ENCODE measurements at regions not wholly inside any gene's neighbourhood (a gene's known extent, or its start where the extent isn't known, plus 50 kb on each side); places are given as distances from the start of the nearest gene placed in this dataset.
"Not testable (repeated sequence)": the region's sequence is repeated elsewhere in the genome, so short reads cannot be mapped to it uniquely, and the experiment has no call there.

DNA sequence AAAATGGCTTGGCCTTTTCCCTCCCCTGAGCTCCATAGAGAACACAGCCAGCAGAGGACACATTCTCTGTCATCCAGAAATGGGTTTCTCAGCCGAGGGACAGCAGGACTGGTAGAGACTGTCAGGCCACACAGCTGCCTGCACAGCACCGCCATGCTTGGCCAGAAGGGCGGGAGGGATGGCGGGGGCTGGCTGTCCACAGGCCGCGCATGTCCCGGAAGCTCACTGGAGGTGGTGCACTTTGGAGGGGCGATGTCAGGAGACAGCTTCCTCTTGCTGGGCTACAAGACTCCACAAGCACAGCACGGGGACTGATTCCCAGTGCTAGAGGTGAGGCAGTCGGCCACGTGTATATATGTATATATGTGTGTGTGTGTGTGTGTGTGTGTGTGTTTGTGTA is 125.3 kb downstream of the GOLGA6L4 start:
- DNase-seq, result not testable (repeated sequence)

DNA sequence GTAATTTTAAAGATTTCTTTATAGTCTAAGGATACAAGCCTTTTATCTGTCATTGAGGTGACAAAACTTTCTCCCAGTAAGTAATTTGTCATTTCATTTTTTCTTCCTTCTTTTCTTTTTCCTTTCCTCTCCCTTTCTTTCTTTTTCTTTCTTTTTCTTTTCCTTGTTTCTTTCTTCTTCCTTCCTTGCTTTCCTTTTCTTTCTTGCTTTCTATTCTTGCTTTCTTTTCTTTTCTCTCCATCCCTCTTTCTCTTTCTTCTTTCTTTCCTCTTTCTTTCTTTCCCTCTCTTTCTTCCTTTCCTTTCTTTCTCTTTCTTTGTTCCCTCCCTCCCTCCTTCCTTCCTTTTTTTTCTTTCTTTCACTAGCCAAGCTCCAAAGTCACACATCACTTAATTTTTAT is 148.8 kb downstream of the GOLGA6L4 start:
- not testable (repeated sequence) for DNase-seq

DNA sequence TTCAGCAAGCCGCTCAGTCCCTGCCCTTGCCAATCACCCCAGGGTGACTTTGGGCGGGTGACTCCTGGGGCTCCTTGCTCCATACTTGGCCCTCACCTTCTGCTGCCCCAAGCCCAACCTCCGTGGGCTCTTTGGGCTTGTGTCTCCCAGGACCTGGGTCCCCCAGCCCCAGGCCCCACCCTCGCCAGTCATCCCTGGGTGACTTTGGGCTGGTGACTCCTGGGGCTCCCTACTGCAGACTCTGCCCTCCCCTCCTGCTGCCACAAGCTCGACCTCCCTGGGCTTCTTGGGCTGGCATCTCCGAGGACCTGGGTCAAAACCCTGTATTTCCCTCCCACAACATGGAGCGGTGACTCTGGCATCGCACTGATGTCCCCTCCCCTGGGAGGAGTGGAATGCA is 151.5 kb downstream of the GOLGA6L4 start:
- no peak for DNase-seq

DNA sequence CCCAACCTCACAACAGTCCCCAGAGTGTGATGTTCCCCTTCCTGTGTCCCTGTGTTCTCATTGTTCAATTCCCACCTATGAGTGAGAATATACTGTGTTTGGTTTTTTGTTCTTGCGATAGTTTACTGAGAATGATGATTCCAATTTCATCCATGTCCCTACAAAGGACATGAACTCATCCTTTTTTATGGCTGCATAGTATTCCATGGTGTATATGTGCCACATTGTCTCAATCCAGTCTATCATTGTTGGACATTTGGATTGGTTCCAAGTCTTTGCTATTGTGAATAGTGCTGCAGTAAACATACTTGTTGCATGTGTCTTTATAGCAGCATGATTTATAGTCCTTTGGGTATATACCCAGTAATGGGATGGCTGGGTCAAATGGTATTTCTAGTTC is 152.6 kb downstream of the GOLGA6L4 start:
- DNase-seq, result not testable (repeated sequence)

DNA sequence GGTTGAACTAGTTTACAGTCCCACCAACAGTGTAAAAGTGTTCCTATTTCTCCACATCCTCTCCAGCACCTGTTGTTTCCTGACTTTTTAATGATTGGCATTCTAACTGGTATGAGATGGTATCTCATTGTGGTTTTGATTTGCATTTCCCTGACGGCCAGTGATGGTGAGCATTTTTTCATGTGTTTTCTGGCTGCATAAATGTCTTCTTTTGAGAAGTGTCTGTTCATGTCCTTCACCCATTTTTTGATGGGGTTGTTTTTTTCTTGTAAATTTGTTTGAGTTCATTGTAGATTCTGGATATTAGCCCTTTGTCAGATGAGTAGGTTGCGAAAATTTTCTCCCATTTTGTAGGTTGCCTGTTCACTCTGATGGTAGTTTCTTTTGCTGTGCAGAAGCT is 153.1 kb downstream of the GOLGA6L4 start:
- not testable (repeated sequence) for DNase-seq

DNA sequence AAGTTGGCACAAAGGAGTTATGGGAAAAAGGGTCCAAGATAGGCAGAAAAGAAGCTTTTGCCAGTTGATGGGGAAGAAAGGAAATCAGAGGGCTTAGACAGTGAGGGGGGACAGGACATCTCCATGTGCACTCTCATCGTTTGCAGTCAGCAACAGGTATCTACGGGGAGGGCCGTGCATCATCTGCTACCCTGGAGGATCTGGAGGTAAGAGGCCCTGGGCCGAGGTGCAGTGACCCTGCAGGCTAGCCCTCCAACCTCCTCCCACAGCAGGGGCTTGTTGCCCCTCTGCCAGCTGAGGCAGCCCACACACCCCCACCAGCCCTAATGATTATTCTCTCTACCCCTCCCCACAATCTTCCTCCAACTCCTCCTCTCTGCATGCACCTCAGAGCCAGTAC is 154.8 kb downstream of the GOLGA6L4 start:
- not testable (repeated sequence) for DNase-seq

DNA sequence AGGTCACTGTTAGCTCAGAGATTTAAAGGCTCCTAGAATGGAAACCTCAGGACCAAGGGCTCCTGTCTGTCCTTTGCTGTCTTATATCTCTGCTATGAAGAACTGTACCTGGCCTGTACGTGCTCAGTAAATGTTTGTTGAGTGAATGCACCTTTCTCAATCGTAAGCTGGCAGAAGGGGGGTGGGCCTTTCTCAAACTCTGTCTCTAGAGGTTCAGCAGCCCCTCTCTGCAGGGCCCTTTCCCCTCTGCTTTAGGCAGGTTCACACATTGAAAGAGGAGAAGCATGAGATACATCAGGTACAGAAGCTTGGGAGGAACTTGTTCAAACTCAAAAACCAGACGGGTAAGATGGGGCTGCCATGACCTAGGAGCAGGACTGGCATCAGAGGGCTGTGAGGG is 155.6 kb downstream of the GOLGA6L4 start:
- DNase-seq, result no peak

DNA sequence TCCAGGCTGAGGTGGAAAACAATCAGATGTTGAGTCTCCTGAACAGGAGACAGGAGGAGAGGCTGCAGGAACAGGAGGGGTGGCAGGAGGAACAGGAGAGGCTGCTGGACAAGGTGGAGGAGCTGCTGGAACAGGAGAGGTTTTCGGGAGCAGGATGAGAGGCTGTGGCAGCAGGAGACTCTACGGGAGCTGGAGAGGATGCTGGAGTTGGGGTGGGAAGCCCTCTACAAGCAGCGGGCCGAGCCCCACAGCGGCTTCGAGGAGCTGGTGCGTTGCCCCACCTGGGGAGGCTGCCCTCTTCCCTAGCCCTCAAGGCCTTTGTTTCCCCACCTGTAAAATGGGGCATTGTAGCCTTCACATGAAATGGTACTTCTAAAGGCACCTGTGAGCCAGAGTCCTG is 156.4 kb downstream of the GOLGA6L4 start:
- DNase-seq, result not testable (repeated sequence)

DNA sequence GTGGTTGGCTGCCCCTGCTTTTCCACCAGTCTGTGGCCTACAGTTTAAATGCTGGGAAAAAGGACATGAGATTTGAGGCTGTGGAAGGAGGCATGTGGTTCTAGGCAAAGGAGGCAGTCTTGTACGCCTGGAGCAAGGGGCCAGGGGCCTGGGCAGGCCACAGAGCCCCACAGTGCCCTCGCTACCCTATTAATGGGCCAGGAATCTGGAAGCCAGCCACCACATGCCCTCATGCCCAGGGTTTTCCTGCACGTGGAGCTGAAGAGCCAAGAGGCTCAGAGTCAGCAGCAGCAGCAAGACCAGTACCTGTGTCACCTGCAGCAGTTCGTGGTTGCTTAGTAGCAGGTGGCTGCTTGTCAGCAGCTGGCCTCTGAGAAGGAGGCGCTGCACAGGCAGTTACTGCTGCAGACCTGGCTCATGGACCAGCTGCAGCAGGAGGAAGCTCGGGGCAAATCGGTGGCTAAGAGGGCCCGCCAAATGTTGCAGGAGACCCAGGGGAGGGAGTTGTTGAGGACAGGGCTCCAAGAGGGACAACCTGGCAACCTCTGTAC is 157.9 kb downstream of the GOLGA6L4 start:
- DNase-seq, result not testable (repeated sequence)

DNA sequence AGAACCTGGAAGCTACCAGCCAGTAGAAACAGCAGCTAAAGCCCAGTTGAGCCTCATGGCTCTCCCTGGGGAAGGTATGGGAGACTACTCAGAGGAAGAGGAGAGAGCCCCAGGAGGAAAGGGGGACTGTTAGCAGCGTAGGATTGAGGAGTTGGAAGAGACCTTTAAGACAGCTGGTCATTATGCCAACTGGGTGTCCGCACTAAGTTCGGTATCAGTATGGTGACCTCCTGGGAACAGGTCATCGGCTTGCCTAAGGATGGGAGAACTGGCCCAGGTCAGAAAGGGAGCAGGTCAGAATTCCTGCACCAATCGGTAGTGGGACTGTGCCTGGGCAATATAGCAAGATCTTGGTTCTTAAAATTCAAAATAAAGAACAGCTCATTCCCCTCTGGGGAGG is 158.4 kb downstream of the GOLGA6L4 start:
- not testable (repeated sequence) for DNase-seq

DNA sequence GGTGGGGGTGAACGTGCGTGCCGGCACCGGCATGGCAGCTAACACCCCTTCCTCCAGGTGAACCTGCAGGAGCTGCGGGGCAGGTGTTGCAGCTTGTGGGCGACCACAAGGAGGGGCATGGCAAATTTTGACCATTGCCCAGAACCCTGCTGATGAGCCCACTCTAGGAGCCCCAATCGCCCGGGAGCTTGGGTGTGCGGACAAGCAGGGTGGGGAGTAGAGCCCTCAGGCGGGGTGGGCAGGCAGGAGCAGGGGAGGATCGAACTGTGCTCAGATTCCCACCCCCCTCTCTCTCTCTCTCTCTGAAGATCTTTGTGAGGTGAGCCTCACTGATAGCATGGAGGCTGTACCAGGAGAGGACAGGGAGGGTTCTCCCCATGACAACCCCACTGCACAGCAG is 159.8 kb downstream of the GOLGA6L4 start:
- not testable (repeated sequence) for DNase-seq

DNA sequence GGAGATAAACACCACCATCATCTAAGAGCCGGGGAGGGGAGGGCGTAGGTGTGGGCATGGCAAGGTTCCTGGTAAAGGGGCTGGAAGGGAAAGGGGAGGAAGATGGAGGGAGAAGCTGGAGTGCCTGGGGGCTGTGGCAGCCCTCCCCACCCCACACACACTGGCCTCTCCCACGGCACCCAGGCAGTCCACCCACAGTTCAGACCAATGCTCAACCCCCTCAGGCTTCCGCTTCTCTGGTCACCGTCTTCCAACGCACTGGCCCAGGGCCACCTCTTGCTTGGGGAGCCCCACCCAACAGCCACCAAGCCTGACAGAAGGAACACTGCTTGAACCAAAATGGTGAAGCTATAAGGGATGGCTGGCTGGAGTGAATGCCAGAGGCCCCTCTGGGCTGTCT is 160.3 kb downstream of the GOLGA6L4 start:
- not testable (repeated sequence) for DNase-seq

DNA sequence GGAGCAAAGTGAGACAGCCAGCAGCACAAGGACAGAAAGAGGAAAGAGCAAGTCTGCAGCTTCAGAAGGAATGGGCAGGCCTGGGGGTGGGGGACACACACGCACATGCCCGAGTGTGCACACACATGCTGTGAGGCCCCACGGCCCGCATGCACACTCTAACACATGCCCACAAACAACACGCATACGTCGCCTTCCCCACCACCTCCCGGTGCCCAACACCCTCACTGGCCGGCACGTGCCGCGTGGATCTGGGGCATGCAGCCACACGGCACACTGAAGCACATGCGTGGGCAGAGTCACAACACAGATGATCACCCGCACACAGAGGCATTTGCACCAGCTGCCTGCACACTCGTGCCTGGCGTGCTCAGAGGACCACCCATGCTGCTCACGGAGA is 161.5 kb downstream of the GOLGA6L4 start:
- DNase-seq, result not testable (repeated sequence)

DNA sequence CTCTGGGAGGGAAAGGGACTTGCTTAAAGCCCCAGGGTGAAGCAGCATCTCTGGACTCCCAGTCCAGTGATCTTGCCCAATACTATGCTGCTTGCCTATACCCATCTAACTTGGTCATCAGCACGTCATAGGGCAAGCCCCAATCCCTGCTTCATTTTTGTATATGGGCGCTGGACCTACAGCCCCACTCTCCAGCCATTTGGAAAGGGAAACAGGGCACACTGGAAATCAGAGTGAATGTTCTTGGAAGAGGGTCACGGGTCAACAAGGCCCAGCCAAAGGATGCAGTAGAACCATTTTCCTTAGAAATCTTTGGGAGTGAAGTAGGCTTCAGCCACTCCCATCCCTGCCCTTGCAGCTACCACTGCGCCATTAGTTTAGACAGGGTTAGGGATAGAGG is 162.5 kb downstream of the GOLGA6L4 start:
- DNase-seq, result not testable (repeated sequence)

DNA sequence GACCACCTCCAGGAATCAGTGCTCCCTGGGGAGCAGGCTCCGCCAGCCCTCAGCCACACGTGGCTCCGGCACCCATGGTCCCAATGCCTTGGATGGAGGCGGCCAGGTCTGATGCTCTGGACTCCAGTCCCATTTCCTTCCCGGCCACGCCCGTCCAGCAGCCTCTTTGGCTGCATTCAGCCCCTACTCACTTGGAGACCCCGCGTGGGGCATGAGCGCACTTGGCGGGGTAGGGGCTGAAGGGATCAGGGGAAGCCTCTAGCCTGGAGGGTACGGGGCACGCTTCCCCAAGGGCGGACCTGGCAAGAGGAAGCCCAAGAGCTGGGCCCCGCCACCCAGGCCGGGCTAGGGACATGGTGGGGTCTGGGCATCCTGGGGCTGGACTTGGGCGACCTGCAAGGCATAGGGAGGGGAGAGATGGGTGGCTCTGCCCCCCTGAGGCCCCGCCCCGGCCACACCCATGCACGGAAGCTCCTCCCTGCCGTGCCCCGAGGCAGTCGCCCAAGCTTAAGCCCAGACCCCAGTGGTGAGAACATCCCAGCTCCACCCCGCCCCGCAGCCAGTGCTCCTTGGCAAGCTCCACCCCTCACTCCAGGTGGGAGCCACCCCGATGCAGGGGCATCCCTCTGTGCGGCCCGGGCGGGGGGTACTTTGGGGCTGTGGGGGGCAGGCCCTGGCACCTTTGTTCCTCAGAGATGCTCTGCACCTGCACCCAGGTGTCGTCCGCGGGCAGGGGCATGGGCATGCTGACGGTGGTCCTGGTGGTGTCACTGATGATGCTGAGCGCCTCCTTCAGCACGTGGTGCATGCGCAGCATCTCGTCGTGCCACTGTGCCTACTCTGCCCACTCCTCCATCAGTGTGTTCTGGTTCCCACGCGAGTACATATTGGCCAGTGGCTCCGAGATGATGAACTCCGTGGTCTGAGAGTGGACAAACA is 163.5 kb downstream of the GOLGA6L4 start:
- DNase-seq, result no peak

DNA sequence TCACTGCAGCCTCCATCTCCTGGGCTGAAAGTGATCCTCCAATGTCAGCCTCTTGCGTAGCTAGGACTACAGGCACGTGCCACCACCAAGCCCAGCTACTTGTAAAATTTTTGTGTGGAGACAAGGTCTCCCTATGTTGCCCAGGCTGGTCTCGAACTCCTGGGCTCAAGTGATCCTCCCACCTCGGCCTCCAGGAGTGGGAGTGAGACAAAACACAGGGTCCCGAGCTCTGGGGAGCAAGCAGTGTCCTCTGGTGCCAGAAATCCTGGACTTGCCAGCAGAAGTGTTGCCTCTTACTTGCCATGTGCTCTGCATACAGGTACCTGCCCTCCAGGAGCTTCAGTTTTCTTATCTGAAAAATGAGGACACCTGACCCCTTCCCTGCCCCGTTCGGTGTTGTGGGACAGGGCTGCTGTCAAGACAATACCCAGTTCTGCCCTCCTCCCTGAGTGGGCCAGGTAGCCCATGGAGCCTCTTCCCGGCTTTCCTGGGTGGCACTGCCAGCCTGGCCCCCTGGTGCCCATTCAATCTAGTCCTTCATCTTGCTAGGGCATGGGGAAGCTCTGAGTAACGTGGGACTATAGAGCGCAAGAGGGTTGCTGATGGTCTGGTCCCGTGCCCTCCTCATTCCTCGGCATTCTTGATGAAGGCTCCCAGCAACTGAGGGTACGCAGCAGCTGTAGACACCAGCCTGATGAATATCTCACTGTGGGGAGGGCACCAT is 164.6 kb downstream of the GOLGA6L4 start:
- DNase-seq, result no peak

DNA sequence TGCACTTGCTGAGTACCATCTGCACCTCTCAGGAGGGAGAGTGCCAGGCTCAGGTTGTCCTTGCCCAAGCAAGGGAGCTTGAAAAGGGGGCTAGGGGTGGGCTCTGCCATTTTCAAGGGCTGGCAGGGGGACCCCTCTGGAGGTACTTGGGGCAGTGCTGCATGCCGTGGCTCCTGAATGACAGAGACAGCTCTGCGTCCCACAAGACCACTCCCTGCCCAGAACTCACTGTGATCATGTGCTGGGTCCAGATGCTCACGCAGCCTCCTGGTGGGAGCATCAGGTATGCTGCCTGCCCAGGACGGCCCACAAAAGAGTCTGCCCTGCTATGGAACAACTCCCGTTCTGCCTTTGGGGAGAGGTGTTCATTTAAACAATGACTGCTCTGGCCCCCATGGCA is 165.2 kb downstream of the GOLGA6L4 start:
- DNase-seq, result no peak

DNA sequence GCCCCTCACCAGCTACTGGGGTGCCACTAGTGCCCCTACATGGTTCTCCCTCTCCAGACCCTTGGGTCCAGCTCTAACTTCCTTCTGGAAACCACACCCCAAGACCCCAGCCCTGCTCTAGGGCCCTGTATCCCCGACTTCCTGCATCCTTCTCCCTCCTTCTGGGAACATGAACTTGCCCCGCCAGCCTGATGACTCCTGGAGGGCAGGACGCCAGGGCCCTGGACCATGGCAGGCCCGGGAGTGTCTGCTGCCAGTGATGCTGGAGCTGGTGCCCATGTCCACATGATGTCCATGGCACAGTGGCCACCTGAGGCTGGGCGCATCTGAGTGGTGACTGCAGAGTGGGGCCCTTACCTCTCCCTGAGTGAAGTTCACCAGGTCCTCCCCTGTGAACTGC is 165.9 kb downstream of the GOLGA6L4 start:
- DNase-seq, result not testable (repeated sequence)

DNA sequence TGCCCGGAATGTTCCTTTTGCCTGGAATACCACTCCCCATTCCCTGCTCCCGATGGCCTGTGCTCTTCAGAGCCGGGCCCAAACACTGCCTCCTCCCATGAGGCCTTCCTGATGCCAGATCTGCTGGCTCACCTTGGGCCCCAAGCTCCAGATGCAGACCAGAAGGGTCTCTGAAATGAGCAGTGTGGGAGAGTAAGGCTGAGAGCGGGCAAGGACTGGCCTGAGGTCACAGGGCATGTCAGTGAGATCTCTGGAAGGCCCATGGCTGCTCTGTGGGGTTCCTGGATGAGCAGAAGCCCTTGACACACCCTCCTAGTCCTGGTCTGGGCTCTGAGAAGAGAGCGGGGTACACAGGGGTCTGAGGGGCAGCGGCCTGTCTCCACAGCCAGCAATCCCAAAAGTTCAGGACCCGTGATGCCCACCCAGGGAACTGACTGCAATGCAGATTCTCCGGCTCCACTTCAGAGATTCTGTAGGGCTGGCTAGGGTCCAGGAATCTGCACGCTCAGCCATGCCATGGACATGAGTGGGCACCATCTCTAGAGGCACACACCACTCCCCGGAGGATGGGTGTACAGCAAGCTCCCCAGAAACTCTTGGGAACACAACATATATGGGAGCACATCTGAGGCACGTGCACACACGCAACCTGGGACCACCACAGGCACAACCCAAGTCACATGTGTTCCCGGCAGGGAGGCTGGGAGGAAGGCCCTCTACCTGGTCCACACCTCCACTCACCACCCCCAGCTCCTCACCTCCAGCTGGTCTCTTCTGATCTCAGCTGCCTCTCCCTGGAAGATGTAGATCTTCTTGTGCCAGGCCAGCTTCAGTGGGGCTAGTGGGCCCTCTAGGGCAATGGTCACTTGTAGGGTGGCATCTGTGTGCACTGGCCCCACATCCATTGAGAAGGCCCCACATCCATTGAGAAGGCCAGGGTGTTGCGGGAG is 166.6 kb downstream of the GOLGA6L4 start:
- DNase-seq, result not testable (repeated sequence)

DNA sequence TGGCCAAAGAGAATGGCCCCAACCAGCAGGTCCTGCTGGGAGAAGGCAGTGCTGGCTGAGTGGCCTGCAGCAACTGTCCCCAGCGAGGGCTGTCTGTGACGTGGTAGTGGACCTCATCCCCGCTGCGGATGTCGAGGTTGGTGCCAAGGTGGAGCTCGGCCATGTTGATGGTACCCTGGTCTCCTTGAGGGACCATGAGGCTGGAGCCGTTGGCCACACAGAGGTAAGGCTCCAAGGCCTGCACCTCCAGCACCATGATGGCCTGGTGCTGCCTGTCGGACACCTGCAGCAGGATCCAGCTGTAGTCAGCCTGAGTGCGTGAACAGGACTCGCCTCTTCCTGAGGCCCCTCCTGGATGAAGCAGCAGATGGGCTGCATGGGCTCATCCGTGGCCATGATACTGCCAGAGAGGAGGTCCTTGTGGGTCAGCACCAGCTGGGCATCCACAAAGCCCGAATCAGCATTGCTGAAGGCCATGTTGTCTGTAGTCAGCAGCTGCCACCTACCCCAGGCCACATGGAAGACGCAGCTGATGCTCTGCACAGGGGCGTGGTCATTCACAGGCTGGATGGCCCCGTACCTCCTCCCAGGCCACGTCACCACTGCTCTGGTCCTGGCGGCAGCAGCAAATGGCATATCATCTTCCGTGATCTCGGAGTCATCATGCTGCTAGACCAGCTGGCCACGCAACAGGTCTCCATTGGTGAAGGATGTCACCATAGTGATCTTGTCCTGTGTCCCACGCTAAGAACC is 167.5 kb downstream of the GOLGA6L4 start:
- no peak for DNase-seq

DNA sequence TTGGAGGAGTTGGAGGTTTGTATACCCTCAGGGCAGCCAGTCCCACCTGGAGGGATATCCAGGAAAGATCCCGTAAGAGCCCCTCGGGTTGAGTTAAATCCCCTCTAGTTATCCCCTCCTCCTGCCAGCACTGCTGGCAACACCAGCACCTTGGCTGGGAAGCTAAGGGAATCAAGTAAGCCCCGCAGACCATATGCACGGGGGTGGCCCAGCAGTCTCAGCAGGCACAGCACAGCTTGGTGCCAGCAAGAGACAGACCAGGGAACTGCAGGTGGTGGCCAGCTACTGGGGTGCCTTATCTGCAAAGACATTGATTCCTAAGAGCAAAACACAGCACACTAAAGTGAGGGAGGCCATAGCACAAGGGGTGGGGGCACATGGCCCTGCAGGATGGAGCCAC is 173.8 kb downstream of the GOLGA6L4 start:
- not testable (repeated sequence) for DNase-seq
